Nephron progenitor cell (in vitro differentiated cells): ENCODE measurements at regions not wholly inside any gene's neighbourhood (a gene's known extent, or its start where the extent isn't known, plus 50 kb on each side); places are given as distances from the start of the nearest gene placed in this dataset.

Source experiments
- DNase-seq: peaks from one replicate; pipeline ENCODE4 v3.0.0; 2021
- H3K27ac Mint-ChIP-seq: 2 replicates; pipeline ENCODE4 v1.8.0; 2021; ENCODE audit warnings: mild to moderate bottlenecking, moderate library complexity, mixed read lengths
- H3K27me3 Mint-ChIP-seq: 2 replicates; pipeline ENCODE4 v1.8.0; 2021; ENCODE audit warnings: mild to moderate bottlenecking, low read depth, mixed read lengths; ENCODE audit not compliant: poor library complexity
- H3K36me3 Mint-ChIP-seq: 2 replicates; pipeline ENCODE4 v1.8.0; 2021; ENCODE audit warnings: low read depth, mixed read lengths
- H3K4me1 Mint-ChIP-seq: 2 replicates; pipeline ENCODE4 v1.8.0; 2021; ENCODE audit warnings: mixed read lengths
- H3K4me3 Mint-ChIP-seq: 2 replicates; pipeline ENCODE4 v1.8.0; 2021; ENCODE audit warnings: mild to moderate bottlenecking, moderate library complexity, mixed read lengths
- H3K9me3 Mint-ChIP-seq: 2 replicates; pipeline ENCODE4 v1.8.0; 2021; ENCODE audit warnings: mild to moderate bottlenecking, moderate library complexity, mixed read lengths
- TF ChIP-seq, protein P1 (sequence below): fragments of 200-600 bp; sonication (generic); IDR thresholded peaks from 2 replicates; pipeline ENCODE4 v1.5.0; 2021; ENCODE audit warnings: antibody characterized with exemption

- no peaks in the 10 kb centered on the region for H3K36me3 Mint-ChIP-seq
- no peak for DNase-seq
- no peak overlapping the region for H3K27ac Mint-ChIP-seq
- H3K4me3 Mint-ChIP-seq: no peak overlapping the region
- no peaks in the 10 kb centered on the region for H3K9me3 Mint-ChIP-seq
- H3K27me3 Mint-ChIP-seq: peaks cover 4% of the 10 kb centered on the region
- H3K4me1 Mint-ChIP-seq: peaks cover 32% of the 10 kb centered on the region
- TF ChIP-seq, protein P1, sequence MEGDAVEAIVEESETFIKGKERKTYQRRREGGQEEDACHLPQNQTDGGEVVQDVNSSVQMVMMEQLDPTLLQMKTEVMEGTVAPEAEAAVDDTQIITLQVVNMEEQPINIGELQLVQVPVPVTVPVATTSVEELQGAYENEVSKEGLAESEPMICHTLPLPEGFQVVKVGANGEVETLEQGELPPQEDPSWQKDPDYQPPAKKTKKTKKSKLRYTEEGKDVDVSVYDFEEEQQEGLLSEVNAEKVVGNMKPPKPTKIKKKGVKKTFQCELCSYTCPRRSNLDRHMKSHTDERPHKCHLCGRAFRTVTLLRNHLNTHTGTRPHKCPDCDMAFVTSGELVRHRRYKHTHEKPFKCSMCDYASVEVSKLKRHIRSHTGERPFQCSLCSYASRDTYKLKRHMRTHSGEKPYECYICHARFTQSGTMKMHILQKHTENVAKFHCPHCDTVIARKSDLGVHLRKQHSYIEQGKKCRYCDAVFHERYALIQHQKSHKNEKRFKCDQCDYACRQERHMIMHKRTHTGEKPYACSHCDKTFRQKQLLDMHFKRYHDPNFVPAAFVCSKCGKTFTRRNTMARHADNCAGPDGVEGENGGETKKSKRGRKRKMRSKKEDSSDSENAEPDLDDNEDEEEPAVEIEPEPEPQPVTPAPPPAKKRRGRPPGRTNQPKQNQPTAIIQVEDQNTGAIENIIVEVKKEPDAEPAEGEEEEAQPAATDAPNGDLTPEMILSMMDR: no peak
Measured at GRCh38 chr1:232262991-232263390, 366.9 kb downstream of the SIPA1L2 start.

DNA sequence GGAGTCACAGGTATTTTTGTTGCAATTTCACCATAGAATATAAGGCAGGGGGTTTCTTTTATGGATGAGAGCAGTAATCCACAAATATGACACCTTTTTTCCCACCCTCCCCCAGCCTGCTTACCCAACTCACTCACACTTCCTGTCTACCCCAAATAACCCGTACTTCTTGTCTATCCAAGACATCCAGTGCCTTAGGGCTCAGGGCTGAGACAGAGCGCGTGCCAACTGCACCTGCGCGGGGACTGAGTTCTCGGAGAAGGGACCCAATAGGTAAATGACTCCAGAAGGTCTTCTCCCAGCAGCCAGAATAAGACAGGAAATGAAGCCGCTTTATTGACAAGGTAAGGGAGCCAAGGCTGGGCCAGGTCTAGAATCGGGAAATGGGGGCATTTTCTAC lies 369.1 kb downstream of the SIPA1L2 start:
- H3K9me3 Mint-ChIP-seq: no peaks in the 10 kb centered on the region
- no peaks in the 10 kb centered on the region for H3K27me3 Mint-ChIP-seq
- no peak overlapping the region for H3K4me3 Mint-ChIP-seq
- no peak for DNase-seq
- TF ChIP-seq, protein P1: no peak
- H3K27ac Mint-ChIP-seq: no peak overlapping the region
- no peaks in the 10 kb centered on the region for H3K36me3 Mint-ChIP-seq
- H3K4me1 Mint-ChIP-seq: peaks cover 15% of the 10 kb centered on the region

DNA sequence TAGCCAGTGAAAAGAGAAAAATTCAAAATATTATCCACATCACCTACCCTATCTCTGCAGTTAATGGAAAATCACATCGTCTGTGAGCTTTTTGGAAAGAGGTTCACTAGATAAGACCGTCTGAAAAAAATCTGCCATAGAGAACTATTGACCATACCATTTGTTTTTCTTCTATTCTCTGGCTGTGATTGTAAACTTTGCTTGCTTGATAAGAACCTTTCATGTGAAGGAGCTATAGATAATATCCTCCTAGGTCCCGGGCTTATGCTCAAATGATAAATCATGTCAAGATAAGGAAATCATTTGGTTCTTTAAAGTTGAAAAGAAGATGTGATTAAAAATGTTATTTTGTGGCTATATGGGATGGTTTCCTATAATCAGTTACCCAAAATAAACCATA lies 369.9 kb downstream of the SIPA1L2 start:
- H3K9me3 Mint-ChIP-seq: no peaks in the 10 kb centered on the region
- no peak for DNase-seq
- no peak overlapping the region for H3K4me3 Mint-ChIP-seq
- TF ChIP-seq, protein P1: no peak
- H3K27me3 Mint-ChIP-seq: no peaks in the 10 kb centered on the region
- H3K27ac Mint-ChIP-seq: no peak overlapping the region
- no peaks in the 10 kb centered on the region for H3K36me3 Mint-ChIP-seq
- peaks cover 9% of the 10 kb centered on the region for H3K4me1 Mint-ChIP-seq

- no peak for DNase-seq
- no peaks in the 10 kb centered on the region for H3K27me3 Mint-ChIP-seq
- H3K4me1 Mint-ChIP-seq: peaks cover 9% of the 10 kb centered on the region
- H3K9me3 Mint-ChIP-seq: peaks cover 4% of the 10 kb centered on the region
- H3K36me3 Mint-ChIP-seq: no peaks in the 10 kb centered on the region
- TF ChIP-seq, protein P1: no peak
- no peak overlapping the region for H3K27ac Mint-ChIP-seq
- H3K4me3 Mint-ChIP-seq: no peak overlapping the region
Measured at GRCh38 chr1:232259333-232259732, 370.6 kb downstream of the SIPA1L2 start.

- Mint-ChIP-seq H3K36me3 (peaks cover 7% of the 10 kb centered on the region), H3K27me3 (peaks cover 4% of the 10 kb centered on the region), H3K4me3 (no peak overlapping the region), H3K4me1 (peaks cover 31% of the 10 kb centered on the region), H3K27ac (no peak overlapping the region), H3K9me3 (peaks cover 18% of the 10 kb centered on the region)
- TF ChIP-seq, protein P1: no peak
- DNase-seq: no peak
Measured at GRCh38 chr1:232252546-232253118, 377.3 kb downstream of the SIPA1L2 start.

GRCh38 chr1:232250838-232251237 lies 379.1 kb downstream of the SIPA1L2 start:
- H3K9me3 Mint-ChIP-seq: peaks cover 18% of the 10 kb centered on the region

More at GRCh38 chr1:232250838-232251237, 379.1 kb downstream of the SIPA1L2 start:
- Mint-ChIP-seq H3K4me1 (peaks cover 26% of the 10 kb centered on the region), H3K36me3 (peaks cover 7% of the 10 kb centered on the region), H3K4me3 (no peak overlapping the region), H3K27me3 (peaks cover 7% of the 10 kb centered on the region), H3K27ac (no peak overlapping the region)
- no peak for DNase-seq
- TF ChIP-seq, protein P1: no peak
